ENCODE measurements at regions not wholly inside any gene's neighbourhood (a gene's known extent, or its start where the extent isn't known, plus 50 kb on each side); places are given as distances from the start of the nearest gene placed in this dataset.

- H3K27ac ChIP-seq: no peak overlapping the region
- TF ChIP-seq ZFX (IDR thresholded peaks at IDR 0.05; ENCODE audit: borderline replicate concordance) (no peak), CTCF (IDR thresholded peaks at IDR 0.05) (no peak)
Observed at GRCh38 chr14:97428808-97429440, 631.7 kb downstream of the VRK1 start.

DNA sequence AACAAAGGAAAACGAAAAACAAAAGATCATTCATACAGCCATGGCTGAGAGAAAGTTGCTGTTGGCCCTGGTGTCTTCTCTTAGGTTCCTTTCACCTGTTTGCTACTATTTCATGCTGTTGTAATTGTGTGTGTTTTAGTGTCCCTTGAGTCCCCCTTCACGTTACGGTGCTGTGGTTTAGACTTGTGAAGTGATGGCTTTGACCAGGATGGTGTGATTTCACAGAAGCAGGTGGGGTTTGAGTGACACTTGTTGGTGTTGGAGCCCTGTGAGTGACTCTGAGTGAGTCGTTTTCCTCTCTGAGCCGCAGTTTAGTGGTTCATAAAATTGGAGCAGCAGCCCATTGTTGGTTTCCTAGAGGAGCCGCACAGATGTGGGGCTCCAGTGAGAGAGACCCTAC is 635.4 kb downstream of the VRK1 start:
- no peak for TF ChIP-seq CTCF (IDR thresholded peaks at IDR 0.05)
- TF ChIP-seq ZFX (IDR thresholded peaks at IDR 0.05; ENCODE audit: borderline replicate concordance): no peak
- no peak overlapping the region for H3K27ac ChIP-seq

DNA sequence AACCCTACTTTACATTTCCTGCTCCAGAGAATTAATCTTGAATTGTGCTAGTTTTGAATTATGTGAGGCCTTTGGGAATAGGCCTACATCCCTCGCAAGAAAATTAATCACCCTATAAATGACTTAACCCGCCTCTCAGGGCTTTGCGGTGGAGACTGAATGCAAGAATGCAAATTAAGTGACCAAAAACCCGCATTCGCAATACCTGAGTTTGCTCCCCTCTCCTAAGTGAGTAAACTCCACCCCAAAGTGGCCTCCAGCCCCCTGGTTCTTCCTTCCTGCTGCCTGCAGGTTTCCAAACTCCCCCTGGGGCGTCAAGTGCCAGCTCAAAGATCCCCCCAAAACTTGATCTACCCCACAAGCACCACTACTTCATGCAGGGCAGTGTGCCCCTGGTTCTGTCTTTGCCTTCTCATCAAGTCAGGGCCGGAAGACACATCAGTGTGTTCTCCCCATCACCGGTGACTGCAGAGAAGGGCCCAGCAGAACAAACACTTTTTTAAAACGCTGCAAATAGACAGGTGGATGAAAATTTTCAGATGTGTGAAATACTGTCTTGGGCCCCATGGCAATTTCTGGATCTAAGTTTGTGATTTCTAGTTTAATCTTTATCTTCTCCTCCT is 644.7 kb downstream of the VRK1 start:
- TF ChIP-seq ZFX (IDR thresholded peaks at IDR 0.05; ENCODE audit: borderline replicate concordance) (no peak), CTCF (IDR thresholded peaks at IDR 0.05) (no peak)
- H3K27ac ChIP-seq: no peak overlapping the region

GRCh38 chr14:97442363-97442762 is 645.2 kb downstream of the VRK1 start:
- no peak overlapping the region for H3K27ac ChIP-seq
- TF ChIP-seq CTCF (IDR thresholded peaks at IDR 0.05) (no peak), ZFX (IDR thresholded peaks at IDR 0.05; ENCODE audit: borderline replicate concordance) (no peak)

- no peak overlapping the region for H3K27ac ChIP-seq
Observed at GRCh38 chr14:97443412-97443811, 646.2 kb downstream of the VRK1 start.

GRCh38 chr14:97444248-97444647 is 647.1 kb downstream of the VRK1 start:
- H3K27ac ChIP-seq: no peak overlapping the region
- no peak for TF ChIP-seq CTCF (IDR thresholded peaks at IDR 0.05)
- no peak for TF ChIP-seq ZFX (IDR thresholded peaks at IDR 0.05; ENCODE audit: borderline replicate concordance)

More at GRCh38 chr14:97443412-97443811, 646.2 kb downstream of the VRK1 start:
- TF ChIP-seq ZFX (IDR thresholded peaks at IDR 0.05; ENCODE audit: borderline replicate concordance) (no peak), CTCF (IDR thresholded peaks at IDR 0.05) (no peak)

- no peak overlapping the region for H3K27ac ChIP-seq
- no peak for TF ChIP-seq ZFX (IDR thresholded peaks at IDR 0.05; ENCODE audit: borderline replicate concordance)
- TF ChIP-seq CTCF (IDR thresholded peaks at IDR 0.05): no peak
Observed at GRCh38 chr14:97445367-97445766, 648.2 kb downstream of the VRK1 start.
